ENCODE measurements at regions not wholly inside any gene's neighbourhood (a gene's known extent, or its start where the extent isn't known, plus 50 kb on each side); places are given as distances from the start of the nearest gene placed in this dataset.

DNA sequence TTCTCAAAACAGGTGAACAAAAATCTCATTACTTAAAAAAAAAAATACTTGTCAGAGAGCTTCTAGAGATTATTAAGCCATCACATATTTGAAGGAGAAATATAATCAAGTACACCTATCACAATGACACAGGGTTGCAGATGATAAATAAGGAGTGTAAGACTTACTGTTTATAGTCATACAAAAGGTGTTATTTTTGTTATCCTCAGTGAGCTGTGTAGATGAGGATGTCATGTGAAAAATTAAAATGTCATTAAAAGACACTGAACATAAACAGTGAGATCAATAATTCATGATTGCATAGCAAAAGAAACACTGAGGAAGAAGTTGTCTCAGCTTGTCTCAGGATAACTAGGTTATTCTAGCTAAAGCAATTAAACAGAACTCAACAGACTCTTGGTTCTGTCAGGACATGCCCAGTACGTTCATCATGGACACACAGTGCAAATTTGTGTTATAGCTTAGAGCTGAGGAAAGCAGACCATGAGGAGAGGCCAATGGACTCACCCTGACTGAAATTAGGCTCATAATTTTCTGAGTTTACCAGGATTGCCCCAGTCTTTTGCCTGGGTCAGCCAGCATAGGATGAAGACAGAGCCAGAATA lies 1162.6 kb upstream of the C9orf72 start:
- no peak for DNase-seq (ENCODE audit: low read depth in 3 of 3)

DNA sequence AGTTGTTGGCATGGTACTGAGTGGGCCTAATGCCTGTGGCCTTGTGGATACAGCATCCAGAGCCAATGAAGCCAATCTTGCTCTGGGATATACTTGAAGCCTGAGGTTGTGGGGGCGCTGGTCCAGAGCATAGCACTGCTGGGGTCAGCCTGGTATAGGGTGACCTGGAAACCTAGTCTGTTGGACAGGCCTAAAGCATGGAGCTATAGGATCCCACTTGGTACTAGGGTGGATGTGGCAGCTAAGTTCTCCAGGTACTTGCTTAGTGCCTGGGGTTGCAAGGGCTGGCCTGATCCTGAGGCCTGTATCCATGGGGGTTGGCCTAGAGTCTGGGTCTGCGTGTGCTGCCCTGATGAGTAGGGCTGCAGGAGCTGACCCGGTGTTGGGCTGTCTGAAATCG lies 1168.2 kb upstream of the C9orf72 start:
- DNase-seq (ENCODE audit: low read depth in 3 of 3) = no peak

DNA sequence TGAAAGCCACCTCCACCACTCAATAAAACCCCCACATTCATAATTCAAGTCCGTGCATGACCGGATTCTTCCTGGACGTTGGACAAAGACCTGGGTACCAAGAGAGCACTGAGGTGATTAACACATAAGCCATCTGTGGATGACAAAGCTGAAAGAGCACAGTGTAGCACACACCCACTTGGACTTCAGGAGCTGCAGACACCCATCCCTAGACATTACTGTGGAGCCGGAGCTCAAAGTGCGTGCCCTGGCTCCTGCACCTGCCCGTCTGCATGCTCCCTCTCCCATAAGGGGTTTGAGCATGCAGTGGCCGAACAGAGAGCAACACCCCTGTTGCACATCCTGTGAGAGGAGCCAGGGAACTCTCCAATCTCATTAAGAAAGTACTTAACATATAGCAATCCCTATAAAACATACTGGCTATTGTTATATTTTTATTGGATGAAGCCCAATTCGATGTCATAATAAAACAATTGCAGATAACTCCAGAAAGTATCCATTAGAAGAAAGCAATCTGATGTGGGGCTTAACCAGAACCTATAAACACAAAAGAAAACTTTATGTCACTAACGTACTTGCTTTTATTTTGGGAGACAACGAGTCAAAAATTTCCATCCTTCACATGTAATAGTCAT lies 1174.2 kb upstream of the C9orf72 start:
- DNase-seq (ENCODE audit: low read depth in 3 of 3) = no peak

DNA sequence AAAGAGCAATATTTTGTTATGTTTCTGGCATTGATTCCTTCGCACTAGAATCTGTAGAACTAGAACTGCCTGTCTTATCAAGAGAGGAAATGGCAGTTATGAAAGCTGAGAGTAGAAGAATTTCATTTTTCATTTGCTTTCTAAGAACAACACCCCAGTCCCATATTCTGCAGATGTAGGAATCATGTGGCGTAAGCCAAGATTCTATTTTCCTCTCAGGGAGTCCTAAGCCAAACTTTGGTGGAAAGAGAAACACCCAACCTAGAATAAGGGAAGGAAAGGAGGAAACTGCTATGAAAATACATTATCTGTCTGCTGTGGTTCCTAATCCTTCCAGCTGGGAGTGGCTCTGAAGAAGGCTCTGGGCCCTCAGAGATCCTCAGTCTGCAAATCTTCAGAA lies 1176.9 kb upstream of the C9orf72 start:
- no peak for DNase-seq (ENCODE audit: low read depth in 3 of 3)

DNA sequence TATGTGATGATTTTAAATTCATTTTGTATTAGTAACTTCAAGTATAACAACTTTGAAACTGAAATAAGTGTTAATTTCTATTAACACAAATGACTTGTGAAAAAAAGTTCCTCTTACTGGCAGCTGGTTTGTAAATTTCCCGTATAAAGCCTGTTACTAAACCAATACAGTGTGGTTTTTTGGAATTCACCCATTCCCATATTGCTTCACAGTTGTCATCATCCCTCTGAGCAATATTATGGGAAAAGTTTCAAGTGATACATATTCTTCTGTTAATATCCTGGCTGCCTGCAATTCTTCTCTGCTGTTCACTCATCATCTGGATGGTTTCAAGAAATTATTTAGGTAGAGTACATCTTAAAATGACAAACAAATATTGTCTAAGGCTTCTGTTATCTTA lies 1185.1 kb upstream of the C9orf72 start:
- DNase-seq (ENCODE audit: low read depth in 3 of 3) = no peak

DNA sequence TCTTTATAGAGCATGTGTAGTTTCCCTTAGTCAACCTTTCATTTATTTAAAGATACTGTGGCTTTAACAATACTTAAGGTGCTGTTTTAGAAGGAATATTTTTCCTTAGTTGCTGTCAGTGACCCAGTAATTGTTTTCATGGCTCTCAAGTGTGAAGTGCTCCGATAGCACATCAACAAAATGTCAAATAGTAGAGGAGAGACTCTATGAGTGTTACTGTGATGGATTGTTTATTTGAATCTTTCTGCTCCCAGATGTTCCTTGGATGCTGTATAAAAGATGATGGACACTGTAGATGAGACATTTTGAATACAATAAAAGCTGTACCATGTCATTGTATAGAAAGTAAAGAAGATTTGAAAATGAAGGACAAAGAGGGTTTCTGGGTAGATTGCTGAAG lies 1185.7 kb upstream of the C9orf72 start:
- no peak for DNase-seq (ENCODE audit: low read depth in 3 of 3)

DNA sequence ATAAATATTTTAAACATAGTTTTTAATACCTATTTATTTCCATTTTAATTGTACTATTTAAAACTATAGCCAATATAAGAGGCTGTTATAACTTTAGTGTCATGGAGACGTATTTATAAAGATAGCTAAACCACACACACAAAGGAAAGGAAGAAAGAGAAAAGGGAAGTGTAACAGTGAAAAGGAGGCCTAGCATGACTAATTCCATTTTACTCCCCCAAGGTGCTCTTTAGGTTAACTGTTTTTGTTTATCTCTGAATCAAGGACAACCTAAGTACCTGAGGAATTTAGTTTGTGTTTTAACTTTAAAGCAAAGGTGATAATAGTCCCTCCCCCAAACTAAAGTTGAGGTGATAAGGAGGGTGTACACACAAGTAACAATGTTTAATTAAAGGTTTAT lies 1188.9 kb upstream of the C9orf72 start:
- DNase-seq (ENCODE audit: low read depth in 3 of 3) = no peak

DNA sequence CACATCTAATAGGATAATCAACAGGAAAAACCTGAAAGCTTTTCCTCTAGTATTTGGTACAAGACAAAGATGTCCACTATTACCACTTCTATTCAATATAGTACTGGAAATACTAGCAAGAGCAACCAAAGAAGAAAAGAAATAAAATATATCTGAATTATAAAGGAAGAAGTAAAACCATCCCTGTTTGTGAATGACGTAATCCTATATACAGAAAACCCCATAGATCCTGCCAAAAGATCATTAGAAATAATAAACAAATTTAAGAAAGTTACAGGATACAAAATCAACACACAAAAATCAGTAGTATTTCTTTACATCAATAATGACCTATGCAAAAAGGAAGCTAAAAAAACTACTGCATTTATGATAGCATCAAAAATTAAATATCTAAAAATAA lies 1191.3 kb upstream of the C9orf72 start:
- DNase-seq (ENCODE audit: low read depth in 3 of 3) = no peak

DNA sequence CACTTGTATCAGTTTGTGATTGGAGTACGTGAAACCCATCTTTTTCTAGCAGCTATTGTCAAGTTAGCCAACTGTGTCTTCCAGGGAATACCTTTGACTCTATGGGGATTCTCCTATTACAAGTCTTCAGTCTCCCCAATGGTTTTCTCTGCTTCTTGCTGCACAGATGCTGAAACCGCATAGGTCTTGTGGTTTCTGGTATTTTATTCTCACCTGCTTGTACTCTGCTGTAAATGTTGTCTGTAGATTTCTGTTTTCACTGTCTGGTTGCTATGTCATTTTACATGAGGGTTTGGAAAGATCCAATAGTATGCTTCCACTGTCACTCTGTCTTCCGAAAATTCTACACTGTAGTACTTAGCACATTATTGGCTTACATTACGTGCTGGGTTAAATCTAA lies 1196.9 kb upstream of the C9orf72 start:
- no peak for DNase-seq (ENCODE audit: low read depth in 3 of 3)

DNA sequence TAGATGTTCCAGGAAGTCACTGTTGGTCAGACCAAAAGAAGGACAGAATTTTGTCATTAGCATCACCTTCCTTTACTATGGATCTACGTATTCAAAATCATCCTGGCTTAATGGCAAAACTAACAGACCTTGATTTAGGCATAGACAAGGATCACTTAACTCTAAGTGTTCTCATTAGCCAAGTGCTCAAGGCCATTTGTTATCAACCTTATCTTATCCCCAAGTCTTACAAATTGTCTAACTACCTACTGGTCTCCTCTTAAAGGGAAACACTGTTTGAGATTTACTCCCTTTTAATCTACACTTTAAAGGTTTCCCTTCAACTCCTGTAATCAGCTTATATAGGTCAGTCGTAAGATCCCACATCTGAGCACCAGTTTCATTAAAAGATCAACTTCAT lies 1197.5 kb upstream of the C9orf72 start:
- DNase-seq (ENCODE audit: low read depth in 3 of 3) = no peak

DNA sequence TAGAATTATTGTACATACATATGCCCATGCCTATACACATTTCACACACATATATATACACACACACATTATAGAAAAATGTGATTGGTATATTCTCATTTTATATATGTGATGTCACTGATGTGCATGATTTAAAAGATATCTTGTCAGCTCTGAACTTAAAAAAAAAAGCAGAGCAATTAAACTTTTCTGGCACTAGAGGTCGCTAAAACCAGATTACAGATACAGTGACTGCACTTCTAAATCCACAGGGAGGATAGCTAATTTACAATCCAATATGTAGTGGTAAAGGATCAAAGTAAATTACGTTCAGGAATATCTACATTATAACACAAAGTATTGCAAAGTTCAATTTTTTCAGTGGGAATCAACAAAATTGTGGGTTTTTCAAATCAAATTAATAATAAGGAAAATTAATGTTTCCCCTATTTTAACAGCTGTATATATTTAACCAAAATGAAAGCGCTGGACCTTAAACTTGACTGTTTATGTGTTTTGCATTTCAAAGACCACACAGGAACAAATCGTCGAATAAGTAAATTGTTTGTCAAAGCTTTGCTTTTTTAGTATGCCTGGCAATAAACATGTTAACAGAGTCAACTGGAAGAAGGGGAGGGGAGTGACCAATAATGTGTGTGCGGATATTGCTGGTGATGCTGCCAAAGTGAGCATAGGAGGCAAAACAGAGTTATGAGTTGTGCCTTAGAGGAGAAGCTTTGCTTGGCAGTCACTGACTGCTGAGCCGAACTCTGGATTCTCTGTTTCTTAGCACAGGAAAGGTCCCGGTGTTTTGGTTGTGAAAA lies 1201.4 kb upstream of the C9orf72 start:
- DNase-seq (ENCODE audit: low read depth in 3 of 3) = no peak

DNA sequence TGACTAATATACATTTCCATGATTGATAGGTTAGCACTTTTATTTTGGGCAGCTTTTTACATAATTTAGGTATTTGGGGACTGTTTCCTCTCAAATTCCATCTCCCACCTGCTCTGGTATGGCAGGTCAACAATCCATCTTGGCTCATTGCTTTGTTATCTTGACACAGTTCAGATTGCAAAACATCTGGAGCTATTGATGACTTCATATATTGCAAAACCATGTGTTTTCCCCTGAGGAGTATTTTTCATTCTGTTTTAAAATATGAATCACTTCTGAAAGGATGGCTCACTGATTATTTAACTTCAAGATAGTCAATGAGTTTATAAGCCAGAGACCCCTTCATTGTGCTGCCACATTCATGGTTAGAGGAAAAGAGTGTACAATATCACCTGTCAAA lies 1206.0 kb upstream of the C9orf72 start:
- no peak for DNase-seq (ENCODE audit: low read depth in 3 of 3)

DNA sequence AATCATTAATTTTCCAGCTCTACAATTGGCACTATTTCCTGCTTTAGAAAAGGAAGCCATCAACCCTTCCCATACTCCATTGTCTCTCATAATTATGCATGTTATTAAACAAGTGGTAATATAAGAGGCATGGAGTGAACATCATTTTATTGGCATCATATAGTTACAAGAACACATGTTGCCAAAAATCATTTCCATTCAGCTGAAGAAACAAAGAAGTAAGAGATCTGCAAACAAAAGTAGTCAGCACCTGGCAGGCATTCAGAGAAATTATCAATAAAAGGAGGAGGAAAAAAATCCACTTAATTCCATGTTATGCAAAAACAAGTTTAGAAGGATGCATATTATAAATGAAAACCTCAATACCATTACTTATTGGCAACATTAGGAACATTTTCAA lies 1208.2 kb upstream of the C9orf72 start:
- DNase-seq (ENCODE audit: low read depth in 3 of 3) = no peak

DNA sequence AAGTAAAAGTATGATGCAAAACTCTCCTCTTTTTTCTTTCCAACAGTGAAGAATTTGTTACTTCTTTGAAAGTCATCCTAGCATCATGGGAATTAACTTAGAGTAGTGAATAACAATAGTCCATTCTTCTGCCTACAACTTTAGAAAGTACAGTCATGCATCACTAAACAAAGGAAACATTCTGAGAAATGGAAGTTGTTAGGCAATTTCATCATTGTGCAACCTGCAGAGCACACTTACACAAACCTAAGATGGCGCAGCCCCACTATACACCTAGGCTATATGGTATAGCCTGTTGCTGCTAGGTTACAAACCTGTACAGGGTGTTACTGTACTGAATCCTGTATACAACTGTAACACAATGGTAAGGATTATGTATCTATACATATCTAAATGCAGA lies 1209.3 kb upstream of the C9orf72 start:
- no peak for DNase-seq (ENCODE audit: low read depth in 3 of 3)

DNA sequence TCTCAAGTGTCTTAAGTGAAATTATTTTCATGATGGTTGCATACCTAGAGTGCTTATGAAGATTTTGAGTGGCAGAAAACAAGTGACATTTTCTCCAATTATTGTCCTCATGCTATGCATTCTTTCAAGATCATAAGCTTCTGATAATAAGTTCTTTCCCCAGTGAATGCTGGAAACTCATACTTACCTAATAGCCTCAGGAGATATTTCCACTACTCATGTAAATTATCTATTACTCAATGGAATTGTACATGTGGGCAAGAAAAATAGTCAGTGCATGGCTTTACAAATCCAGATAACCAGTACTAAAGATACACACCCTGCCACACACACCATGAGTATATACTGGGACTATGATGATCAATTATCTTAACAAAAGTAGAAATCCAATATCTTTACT lies 1219.4 kb upstream of the C9orf72 start:
- no peak for DNase-seq (ENCODE audit: low read depth in 3 of 3)

DNA sequence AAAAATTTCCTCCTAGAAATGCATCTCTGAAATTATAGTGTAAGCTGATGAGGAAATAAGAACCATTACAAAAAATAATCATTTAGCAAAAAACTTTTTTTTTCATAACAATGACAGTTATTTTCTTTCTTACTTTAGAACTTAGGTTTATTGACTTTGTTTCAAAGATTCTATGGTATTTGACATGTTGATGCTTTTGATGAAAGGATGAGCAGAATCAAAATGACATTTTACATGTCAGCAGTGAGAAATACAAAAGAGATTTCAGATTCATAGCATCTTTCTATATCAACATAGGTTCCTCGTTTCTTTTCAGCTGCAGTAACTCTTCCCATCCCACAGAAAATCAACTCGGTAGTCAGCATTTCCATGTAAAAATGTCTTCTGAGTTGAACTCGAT lies 1226.6 kb upstream of the C9orf72 start:
- no peak for DNase-seq (ENCODE audit: low read depth in 3 of 3)

DNA sequence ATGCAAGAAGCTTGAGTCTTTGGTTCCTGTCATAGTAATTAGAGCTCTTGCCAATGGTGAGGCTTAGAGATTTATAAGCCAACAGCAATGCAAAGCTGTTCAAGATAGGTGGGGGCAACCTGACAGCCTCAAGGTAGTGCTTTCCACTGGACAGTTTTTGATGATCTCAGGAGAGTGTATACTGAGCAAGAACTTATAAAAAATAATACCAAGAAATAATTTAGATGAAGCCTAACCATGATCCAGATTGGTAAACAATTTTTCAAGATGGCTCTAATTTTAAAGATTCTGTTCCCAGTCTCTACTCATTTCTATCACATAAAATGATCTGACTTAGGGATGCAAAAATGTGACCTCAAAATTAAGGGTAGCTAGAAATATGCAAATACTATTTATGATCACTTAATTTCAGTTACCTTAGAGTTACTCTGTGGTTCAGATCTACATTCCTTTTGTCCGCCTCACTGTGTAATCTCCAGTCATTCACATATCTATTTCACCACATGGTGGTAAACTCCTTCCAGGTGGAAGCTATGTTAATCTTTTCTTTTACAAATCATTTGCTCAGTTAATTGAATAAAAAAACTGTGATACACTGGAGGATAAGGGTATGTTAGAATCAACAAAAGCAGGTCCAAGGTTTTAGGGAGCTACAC lies 1228.0 kb upstream of the C9orf72 start:
- no peak for DNase-seq (ENCODE audit: low read depth in 3 of 3)

DNA sequence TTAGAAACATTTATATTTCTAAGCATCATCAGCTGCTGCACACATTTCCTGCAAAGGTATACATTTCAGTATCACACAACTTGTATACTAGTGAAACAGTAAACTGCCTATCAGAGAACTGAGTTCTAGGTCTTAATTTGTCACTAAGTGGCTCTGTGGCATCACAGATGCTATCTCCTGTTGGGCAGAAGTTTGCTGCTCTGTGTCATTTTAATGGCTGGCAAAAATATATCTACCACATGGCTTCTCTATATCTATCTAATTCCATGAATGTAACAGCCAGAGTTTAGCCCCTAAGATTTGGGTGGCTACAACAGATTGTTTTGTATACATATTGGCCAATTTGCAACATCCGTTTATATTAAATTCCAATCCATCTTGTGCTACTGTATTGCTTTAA lies 1231.9 kb upstream of the C9orf72 start:
- no peak for DNase-seq (ENCODE audit: low read depth in 3 of 3)

DNA sequence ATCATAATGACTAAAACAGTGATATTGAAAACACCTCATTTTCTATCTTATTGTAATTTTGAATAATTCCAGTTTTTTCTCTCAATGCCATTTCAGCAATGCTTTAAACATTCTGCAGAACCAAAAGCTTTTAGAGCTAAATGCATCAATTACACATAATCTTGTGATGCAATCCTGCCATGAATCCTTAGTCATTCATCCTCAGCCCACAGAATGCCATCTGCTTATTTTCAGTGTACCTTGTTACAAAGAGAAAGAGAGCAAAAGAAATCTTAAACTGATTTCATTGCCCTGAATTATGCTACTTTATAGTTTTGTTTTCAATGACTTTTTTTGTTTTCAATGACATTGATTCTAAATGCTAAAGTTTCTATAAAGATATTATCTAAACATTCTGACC lies 1234.8 kb upstream of the C9orf72 start:
- no peak for DNase-seq (ENCODE audit: low read depth in 3 of 3)

DNA sequence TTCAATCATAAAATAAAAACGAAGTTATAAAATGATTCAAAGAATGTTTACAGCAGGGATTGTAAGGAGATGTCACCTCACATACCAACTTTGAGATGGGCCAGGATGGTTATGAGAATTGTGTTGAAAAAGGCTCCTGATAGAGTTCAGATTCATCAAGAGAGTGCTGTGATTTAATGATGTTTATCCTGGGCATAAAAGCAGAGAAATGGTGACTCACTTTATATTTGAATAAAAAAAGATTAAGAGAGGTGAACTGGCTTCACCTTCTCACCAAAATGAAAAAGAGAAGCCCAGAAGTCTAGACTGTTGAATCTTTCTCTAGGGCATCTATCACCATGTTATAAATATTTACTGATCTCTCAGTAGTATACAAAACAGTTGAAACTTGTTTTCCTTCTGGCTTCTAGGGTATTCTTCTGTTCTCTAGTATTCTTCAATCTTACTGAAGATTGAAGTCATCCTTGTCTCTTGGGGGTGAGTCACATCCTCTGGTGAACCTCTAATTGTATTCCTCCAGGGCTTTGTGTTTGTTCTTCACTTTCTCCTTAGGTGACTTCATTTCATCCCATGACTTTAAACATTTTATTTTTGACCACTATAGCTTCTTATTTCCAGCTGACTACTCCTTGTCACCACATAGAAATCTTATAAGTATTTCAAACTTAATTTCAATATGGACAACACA lies 1237.3 kb upstream of the C9orf72 start:
- DNase-seq (ENCODE audit: low read depth in 3 of 3) = no peak

DNA sequence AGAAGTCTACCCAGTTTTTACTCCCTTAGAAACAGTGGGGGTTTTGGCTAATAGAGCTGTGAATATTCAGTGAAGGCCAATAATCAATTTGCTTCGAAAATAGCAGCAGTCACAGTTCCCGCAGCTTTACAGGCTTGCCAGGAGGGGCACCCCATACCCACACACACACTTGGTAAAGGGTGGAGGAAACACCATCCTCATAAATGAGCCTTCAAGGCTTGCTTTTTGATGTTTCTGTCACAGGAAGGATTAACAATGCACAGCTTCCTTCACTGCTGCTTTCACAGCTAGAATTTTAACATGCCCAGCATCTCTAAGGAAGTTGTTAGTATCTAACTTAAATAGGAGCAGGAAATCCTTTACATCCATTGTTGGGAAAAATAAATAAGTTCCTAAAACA lies 1247.5 kb upstream of the C9orf72 start:
- no peak for DNase-seq (ENCODE audit: low read depth in 3 of 3)

DNA sequence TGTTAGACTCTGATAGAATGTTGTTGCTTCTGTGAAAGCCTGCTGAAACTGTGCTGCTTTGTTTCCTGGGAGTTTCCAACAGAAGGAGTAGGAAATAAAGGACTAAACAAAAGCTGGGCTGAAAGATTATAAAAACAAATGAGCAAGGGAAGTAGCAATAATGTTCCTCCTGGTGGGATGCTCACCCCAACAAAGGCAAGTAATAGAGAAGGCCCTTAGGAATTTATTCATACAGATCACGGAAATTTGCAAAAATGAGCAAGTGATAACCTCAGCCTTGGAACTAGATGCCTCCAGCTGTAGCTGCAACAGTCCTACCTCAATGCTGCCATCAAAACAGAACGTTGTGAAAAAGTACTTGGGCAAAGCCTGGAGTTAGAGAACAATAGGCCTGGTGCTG lies 1248.0 kb upstream of the C9orf72 start:
- no peak for DNase-seq (ENCODE audit: low read depth in 3 of 3)

Measured in stimulated activated CD4-positive, alpha-beta T cell treated with anti-CD3 and anti-CD28 coated beads, TNF-alpha, amount 100 ng/mL, for 24 hours (primary cell).